Ovary (tissue), 7 donors: ENCODE measurements at regions not wholly inside any gene's neighbourhood (a gene's known extent, or its start where the extent isn't known, plus 50 kb on each side); places are given as distances from the start of the nearest gene placed in this dataset.

ENCODE experiments used
- DNase-seq, 5 donors: peaks; one replicate each; pipeline ENCODE4 v3.0.0-alpha.2; 2019 to 2020
- H3K27ac ChIP-seq, 2 donors: fragments of 200-600 bp; one replicate each; pipeline versions ENCODE4 v1.5.1 to v1.8.0; 2019 to 2022
- H3K27me3 ChIP-seq: fragments of 200-600 bp; one replicate; pipeline ENCODE4 v1.8.0; 2022
- H3K36me3 ChIP-seq: fragments of 200-600 bp; sonication (generic); one replicate; pipeline ENCODE4 v1.5.1; 2019
- H3K4me1 ChIP-seq: one replicate; pipeline ENCODE4 v1.8.1; 2013; ENCODE audit warnings: mild to moderate bottlenecking, moderate library complexity; ENCODE audit not compliant: insufficient read depth
- H3K4me3 ChIP-seq: fragments of 200-600 bp; sonication (generic); one replicate; pipeline ENCODE4 v1.5.1; 2017
- H3K9me3 ChIP-seq, 2 donors: fragments of 200-600 bp in 1 of 2; sonication (generic) in 1 of 2; one replicate each; pipeline versions ENCODE4 v1.5.1 to v1.8.1; 2013 to 2019; ENCODE audit warnings: mild to moderate bottlenecking in 1 of 2, moderate library complexity in 1 of 2
- CTCF ChIP-seq, 3 donors: fragments of 450-650 bp in 2 of 3; fragments of 200-600 bp in 1 of 3; IDR thresholded peaks; one replicate each; pipeline versions ENCODE4 v1.5.1 to v1.8.0; 2016 to 2022; ENCODE audit warnings: antibody characterized with exemption in 3 of 3, mild to moderate bottlenecking in 1 of 3
- EP300 ChIP-seq: sonication (generic); formaldehyde crosslinking; IDR thresholded peaks from one replicate; pipeline ENCODE4 v1.6.1; 2017; ENCODE audit warnings: antibody characterized with exemption
- POLR2A ChIP-seq: fragments of 450-650 bp; IDR thresholded peaks from one replicate; pipeline ENCODE4 v1.6.1; 2017; ENCODE audit warnings: antibody characterized with exemption, mild to moderate bottlenecking, moderate library complexity
- WGBS, 3 donors: extraction: QIAGEN DNeasy Blood & Tissue Kit in 1 of 3; methylation state at CpG; one replicate each; pipeline versions ENCODE4 v1.1.5 to v1.1.7; 2013 to 2017; 5-methylcytosine and 5-hydroxymethylcytosine counted together
- intact Hi-C, 4 donors: fragments of 100-400 bp; cut with DNase I; formaldehyde crosslinking; loops; one replicate each; pipeline versions ENCODE4 v1.11.0 to v1.15.1; 2022 to 2023
- donor health status: DM: no; HTN: no; CAD: no; lungs with moderate emphysema.
- donor health status: DM: no; HTN: no; CAD: no.
- donor health status: Bipolar disorder and iron deficiency.
- donor health status: DM: no; HTN: no; CAD: no.
- donor health status: DM: yes; HTN: yes; CAD: no.

DNA sequence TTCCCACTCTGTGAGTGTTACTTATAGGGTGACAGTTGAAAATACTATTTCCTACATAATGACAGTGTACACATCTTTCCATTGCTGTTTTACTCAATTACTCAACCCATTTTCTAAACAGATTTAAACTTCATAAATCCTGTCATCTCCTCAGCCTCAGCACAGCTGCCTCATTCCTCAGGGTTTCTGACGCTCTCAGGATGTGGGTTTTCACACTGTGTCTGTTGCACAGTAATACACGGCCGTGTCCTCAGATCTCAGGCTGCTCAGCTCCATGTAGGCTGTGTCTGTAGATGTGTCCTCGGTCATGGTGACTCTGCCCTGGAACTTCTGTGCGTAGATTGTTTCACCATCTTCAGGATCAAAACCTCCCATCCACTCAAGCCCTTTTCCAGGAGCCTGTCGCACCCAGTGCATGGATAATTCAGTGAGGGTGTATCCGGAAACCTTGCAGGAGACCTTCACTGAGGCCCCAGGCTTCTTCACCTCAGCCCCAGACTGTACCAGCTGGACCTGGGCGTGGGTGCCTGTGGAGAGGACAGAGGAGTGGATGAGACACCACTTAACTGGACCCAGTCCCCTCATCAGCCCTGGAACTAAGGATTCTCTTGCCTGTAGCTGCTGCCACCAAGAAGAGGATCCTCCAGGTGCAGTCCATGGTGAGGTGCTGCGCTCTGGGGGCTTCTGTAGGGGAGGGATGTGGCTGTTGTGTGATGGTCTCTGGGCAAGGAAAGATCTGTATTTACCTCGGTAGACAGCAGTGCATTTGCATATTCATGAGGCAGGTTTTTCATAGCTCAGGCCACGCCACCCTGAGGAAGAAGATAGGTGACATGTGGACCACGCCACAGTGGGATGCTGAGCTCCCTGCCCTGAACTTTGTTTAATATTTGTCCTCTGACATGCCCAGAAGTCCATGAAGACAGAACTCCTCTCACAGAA, 750.2 kb downstream of the TMEM121 start:
- intact Hi-C loops, result no loop called here
- Histone ChIP-seq H3K4me1 (no peaks in the 10 kb centered on the region), H3K4me3 (no peak overlapping the region), H3K27me3 (no peaks in the 10 kb centered on the region), H3K27ac (no peak overlapping the region), H3K36me3 (no peaks in the 10 kb centered on the region), H3K9me3 (no peaks in the 10 kb centered on the region)
- TF ChIP-seq CTCF (IDR thresholded peaks at IDR 0.05) (no peak), EP300 (no peak), POLR2A (no peak)
- DNase-seq, result no peak
- 52 to 61% (median 56%) methylated on average over 12 of the region's 12 CpGs for WGBS, 3 donors

- Histone ChIP-seq H3K27me3 (no peaks in the 10 kb centered on the region), H3K4me3 (no peak overlapping the region), H3K9me3 (no peaks in the 10 kb centered on the region), H3K4me1 (no peaks in the 10 kb centered on the region), H3K36me3 (no peaks in the 10 kb centered on the region), H3K27ac (no peak overlapping the region)
- intact Hi-C loops, result no loop called here
- TF ChIP-seq POLR2A (no peak), CTCF (IDR thresholded peaks at IDR 0.05) (no peak), EP300 (no peak)
- DNase-seq, result no peak
- WGBS, 3 donors, result 26 to 34% (median 32%) methylated on average over 3 of the region's 3 CpGs
These were observed 751.1 kb downstream of the TMEM121 start for GRCh38 chr14:106277503-106277902.

DNA sequence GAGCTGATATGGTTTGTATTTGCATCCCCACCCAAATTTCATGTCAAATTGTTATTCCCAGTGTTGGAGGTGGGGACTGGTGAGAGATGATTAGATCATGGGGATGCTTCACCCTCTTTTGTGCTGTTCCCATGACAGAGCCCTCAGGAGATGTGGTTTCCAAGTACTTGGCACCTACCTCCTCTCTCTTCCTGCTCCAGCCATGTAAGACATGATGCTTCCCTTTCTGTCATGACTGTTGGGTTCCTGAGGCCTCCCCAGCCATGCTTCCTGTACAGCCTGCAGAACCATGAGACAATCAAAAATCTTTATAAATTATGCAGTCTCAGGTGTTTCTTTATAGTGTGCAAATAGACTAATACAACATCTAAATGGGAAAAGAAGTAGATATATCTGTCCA, 754.5 kb downstream of the TMEM121 start:
- DNase-seq, result no peak
- Histone ChIP-seq H3K4me3 (no peak overlapping the region), H3K27ac (no peak overlapping the region), H3K4me1 (no peaks in the 10 kb centered on the region), H3K36me3 (no peaks in the 10 kb centered on the region), H3K9me3 (no peaks in the 10 kb centered on the region), H3K27me3 (no peaks in the 10 kb centered on the region)
- intact Hi-C loops, result no loop called here
- TF ChIP-seq EP300 (no peak), POLR2A (no peak)

DNA sequence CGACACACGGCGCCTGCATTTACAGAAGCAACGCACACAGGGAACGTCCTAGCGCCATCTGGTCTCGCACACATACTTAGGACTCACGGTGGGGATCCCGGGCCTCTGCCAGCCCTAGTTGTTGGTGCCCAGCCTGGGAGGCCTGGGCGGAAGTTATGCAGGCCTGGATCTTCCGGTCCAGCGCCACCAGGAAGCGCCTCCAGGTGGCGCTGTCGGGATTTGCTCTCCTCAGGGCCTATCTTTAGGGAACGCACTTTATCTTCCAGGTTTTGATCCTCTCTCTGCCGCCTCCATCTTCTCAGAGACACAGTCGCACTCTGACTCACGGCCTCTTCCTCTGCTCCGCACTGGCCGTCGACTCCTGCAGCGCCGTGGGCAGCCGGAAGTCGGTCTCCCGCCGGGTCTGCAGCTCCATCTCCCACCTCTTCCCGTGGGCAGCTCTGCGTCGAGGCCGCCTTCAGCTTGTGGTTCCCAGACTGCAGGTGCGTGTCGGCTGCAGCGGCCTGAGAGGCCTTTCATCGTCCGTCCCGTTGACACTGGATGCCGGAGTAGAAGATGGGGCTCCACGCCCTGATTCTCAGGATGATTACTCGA, 760.4 kb downstream of the TMEM121 start:
- intact Hi-C loops, result no loop called here
- Histone ChIP-seq H3K36me3 (no peaks in the 10 kb centered on the region), H3K4me1 (no peaks in the 10 kb centered on the region), H3K27ac (no peak overlapping the region), H3K9me3 (no peaks in the 10 kb centered on the region), H3K27me3 (no peaks in the 10 kb centered on the region), H3K4me3 (no peak overlapping the region)
- 76 to 84% (median 80%) methylated on average over 41 of the region's 41 CpGs for WGBS, 3 donors
- no peak for TF ChIP-seq CTCF (IDR thresholded peaks at IDR 0.05)
- TF ChIP-seq POLR2A, result no peak
- TF ChIP-seq EP300, result no peak
- DNase-seq, result no peak

- no peaks in the 10 kb centered on the region for H3K36me3 ChIP-seq
- H3K4me3 ChIP-seq, result no peak overlapping the region
- H3K27ac ChIP-seq, result no peak overlapping the region
- no peaks in the 10 kb centered on the region for H3K9me3 ChIP-seq
- no peaks in the 10 kb centered on the region for H3K4me1 ChIP-seq
- intact Hi-C loops, result no loop called here
- 80 to 84% (median 83%) methylated on average over 29 of the region's 29 CpGs for WGBS, 3 donors
- TF ChIP-seq EP300 (no peak), CTCF (IDR thresholded peaks at IDR 0.05) (no peak), POLR2A (no peak)
- no peaks in the 10 kb centered on the region for H3K27me3 ChIP-seq
- DNase-seq, result no peak
These were observed 761.1 kb downstream of the TMEM121 start for GRCh38 chr14:106287506-106287905.
